A673 (cell line): ENCODE measurements at regions not wholly inside any gene's neighbourhood (a gene's known extent, or its start where the extent isn't known, plus 50 kb on each side); places are given as distances from the start of the nearest gene placed in this dataset.

Source experiments
- EZH2 ChIP-seq: fragments of 200-600 bp; sonication (generic); IDR thresholded peaks from 2 replicates; pipeline ENCODE4 v1.6.1; 2017; ENCODE audit warnings: borderline replicate concordance, low read depth, mild to moderate bottlenecking, mixed read lengths, antibody characterized with exemption, low read length; ENCODE audit not compliant: poor library complexity, severe bottlenecking
- TF ChIP-seq, protein P1 (sequence below): fragments of 300-800, 200-600 bp; sonication (generic); conservative IDR thresholded peaks from 2 replicates; pipeline ENCODE4 v1.5.1; 2017; ENCODE audit warnings: low read depth, mild to moderate bottlenecking, antibody characterized with exemption, low read length, moderate library complexity, mixed read lengths

- TF ChIP-seq, protein P1, sequence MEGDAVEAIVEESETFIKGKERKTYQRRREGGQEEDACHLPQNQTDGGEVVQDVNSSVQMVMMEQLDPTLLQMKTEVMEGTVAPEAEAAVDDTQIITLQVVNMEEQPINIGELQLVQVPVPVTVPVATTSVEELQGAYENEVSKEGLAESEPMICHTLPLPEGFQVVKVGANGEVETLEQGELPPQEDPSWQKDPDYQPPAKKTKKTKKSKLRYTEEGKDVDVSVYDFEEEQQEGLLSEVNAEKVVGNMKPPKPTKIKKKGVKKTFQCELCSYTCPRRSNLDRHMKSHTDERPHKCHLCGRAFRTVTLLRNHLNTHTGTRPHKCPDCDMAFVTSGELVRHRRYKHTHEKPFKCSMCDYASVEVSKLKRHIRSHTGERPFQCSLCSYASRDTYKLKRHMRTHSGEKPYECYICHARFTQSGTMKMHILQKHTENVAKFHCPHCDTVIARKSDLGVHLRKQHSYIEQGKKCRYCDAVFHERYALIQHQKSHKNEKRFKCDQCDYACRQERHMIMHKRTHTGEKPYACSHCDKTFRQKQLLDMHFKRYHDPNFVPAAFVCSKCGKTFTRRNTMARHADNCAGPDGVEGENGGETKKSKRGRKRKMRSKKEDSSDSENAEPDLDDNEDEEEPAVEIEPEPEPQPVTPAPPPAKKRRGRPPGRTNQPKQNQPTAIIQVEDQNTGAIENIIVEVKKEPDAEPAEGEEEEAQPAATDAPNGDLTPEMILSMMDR: no peak
- no peak for TF ChIP-seq EZH2
Measured at GRCh38 chr10:129244757-129245156, 222.3 kb upstream of the MGMT start.
